Nephron progenitor cell (in vitro differentiated cells): ENCODE measurements at regions not wholly inside any gene's neighbourhood (a gene's known extent, or its start where the extent isn't known, plus 50 kb on each side); places are given as distances from the start of the nearest gene placed in this dataset.
A peak's percentile ranks its signal among the peaks of the same experiment; 100 is the strongest.

Source experiments
- DNase-seq: peaks from one replicate; pipeline ENCODE4 v3.0.0; 2021
- H3K27ac Mint-ChIP-seq: 2 replicates; pipeline ENCODE4 v1.8.0; 2021; ENCODE audit warnings: mild to moderate bottlenecking, moderate library complexity, mixed read lengths
- H3K27me3 Mint-ChIP-seq: 2 replicates; pipeline ENCODE4 v1.8.0; 2021; ENCODE audit warnings: mild to moderate bottlenecking, low read depth, mixed read lengths; ENCODE audit not compliant: poor library complexity
- H3K36me3 Mint-ChIP-seq: 2 replicates; pipeline ENCODE4 v1.8.0; 2021; ENCODE audit warnings: low read depth, mixed read lengths
- H3K4me1 Mint-ChIP-seq: 2 replicates; pipeline ENCODE4 v1.8.0; 2021; ENCODE audit warnings: mixed read lengths
- H3K4me3 Mint-ChIP-seq: 2 replicates; pipeline ENCODE4 v1.8.0; 2021; ENCODE audit warnings: mild to moderate bottlenecking, moderate library complexity, mixed read lengths
- H3K9me3 Mint-ChIP-seq: 2 replicates; pipeline ENCODE4 v1.8.0; 2021; ENCODE audit warnings: mild to moderate bottlenecking, moderate library complexity, mixed read lengths
- TF ChIP-seq, protein P1 (sequence below): fragments of 200-600 bp; sonication (generic); IDR thresholded peaks from 2 replicates; pipeline ENCODE4 v1.5.0; 2021; ENCODE audit warnings: antibody characterized with exemption

- Mint-ChIP-seq H3K4me1 (peaks cover 8% of the 10 kb centered on the region), H3K27me3 (peaks cover 12% of the 10 kb centered on the region), H3K27ac (no peak overlapping the region), H3K9me3 (no peaks in the 10 kb centered on the region), H3K36me3 (no peaks in the 10 kb centered on the region), H3K4me3 (no peak overlapping the region)
- TF ChIP-seq, protein P1, sequence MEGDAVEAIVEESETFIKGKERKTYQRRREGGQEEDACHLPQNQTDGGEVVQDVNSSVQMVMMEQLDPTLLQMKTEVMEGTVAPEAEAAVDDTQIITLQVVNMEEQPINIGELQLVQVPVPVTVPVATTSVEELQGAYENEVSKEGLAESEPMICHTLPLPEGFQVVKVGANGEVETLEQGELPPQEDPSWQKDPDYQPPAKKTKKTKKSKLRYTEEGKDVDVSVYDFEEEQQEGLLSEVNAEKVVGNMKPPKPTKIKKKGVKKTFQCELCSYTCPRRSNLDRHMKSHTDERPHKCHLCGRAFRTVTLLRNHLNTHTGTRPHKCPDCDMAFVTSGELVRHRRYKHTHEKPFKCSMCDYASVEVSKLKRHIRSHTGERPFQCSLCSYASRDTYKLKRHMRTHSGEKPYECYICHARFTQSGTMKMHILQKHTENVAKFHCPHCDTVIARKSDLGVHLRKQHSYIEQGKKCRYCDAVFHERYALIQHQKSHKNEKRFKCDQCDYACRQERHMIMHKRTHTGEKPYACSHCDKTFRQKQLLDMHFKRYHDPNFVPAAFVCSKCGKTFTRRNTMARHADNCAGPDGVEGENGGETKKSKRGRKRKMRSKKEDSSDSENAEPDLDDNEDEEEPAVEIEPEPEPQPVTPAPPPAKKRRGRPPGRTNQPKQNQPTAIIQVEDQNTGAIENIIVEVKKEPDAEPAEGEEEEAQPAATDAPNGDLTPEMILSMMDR: no peak
- DNase-seq: no peak
Observed at GRCh38 chr10:61545170-61545569, 92.0 kb upstream of the TMEM26 start.

- TF ChIP-seq, protein P1: no peak
- no peak for DNase-seq
Observed at GRCh38 chr10:61543831-61544230, 90.7 kb upstream of the TMEM26 start.

GRCh38 chr10:61542596-61542995, 89.4 kb upstream of the TMEM26 start:
- Mint-ChIP-seq H3K4me3 (no peak overlapping the region), H3K9me3 (no peaks in the 10 kb centered on the region), H3K27me3 (peaks cover 12% of the 10 kb centered on the region), H3K36me3 (no peaks in the 10 kb centered on the region), H3K4me1 (peaks cover 8% of the 10 kb centered on the region), H3K27ac (no peak overlapping the region)
- TF ChIP-seq, protein P1: no peak
- DNase-seq: no peak

More at GRCh38 chr10:61543831-61544230, 90.7 kb upstream of the TMEM26 start:
- peaks cover 12% of the 10 kb centered on the region for H3K27me3 Mint-ChIP-seq
- H3K4me3 Mint-ChIP-seq: no peak overlapping the region
- no peaks in the 10 kb centered on the region for H3K9me3 Mint-ChIP-seq
- peaks cover 8% of the 10 kb centered on the region for H3K4me1 Mint-ChIP-seq
- H3K36me3 Mint-ChIP-seq: no peaks in the 10 kb centered on the region
- no peak overlapping the region for H3K27ac Mint-ChIP-seq

DNA sequence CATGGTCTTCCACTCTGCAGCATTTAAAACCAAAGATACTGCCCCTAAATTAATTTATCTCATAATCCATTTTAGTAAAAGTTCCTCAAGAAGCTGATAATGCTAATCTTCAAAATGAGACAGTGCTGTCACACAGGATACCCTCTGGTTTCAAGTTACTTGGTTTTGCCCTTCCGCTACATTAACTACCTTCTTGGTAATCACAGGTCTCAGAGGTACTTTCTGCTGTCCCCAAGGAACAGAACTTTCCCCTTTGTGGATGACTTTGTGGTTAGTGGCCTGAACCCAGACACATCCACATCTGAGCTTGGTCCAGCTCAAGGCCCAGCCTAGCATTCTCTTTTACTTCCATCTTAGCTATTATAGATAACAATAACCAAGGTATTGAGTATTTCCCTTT, 88.8 kb upstream of the TMEM26 start:
- H3K27ac Mint-ChIP-seq: peak overlapping the region; percentile 49
- H3K4me1 Mint-ChIP-seq: peaks cover 8% of the 10 kb centered on the region
- TF ChIP-seq, protein P1: no peak
- DNase-seq: no peak
- no peaks in the 10 kb centered on the region for H3K9me3 Mint-ChIP-seq
- H3K36me3 Mint-ChIP-seq: no peaks in the 10 kb centered on the region
- H3K27me3 Mint-ChIP-seq: peaks cover 12% of the 10 kb centered on the region
- H3K4me3 Mint-ChIP-seq: no peak overlapping the region

GRCh38 chr10:61539876-61540275, 86.7 kb upstream of the TMEM26 start:
- TF ChIP-seq, protein P1: no peak
- H3K27ac Mint-ChIP-seq: no peak overlapping the region
- no peaks in the 10 kb centered on the region for H3K36me3 Mint-ChIP-seq
- no peak overlapping the region for H3K4me3 Mint-ChIP-seq
- no peaks in the 10 kb centered on the region for H3K9me3 Mint-ChIP-seq
- H3K4me1 Mint-ChIP-seq: peaks cover 8% of the 10 kb centered on the region
- H3K27me3 Mint-ChIP-seq: peaks cover 6% of the 10 kb centered on the region
- DNase-seq: no peak

DNA sequence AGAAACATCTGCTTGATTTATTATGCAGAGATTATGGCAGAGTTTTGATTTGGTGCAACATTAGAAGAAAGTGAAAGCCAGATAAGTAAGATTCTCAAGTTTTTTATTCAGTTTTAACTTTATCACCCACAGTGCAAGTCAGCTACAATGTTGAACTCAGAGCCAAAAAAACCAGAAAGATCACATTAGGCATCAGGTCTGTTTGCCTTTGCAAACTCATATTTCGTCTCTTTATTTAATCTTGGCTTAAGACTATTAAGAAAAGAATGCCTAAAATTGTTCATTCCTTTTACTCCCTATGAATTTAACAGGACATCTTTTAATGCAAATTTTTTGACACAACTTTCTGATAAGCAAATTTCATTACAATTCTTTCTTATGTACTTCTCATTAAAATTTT, 76.0 kb upstream of the TMEM26 start:
- no peak overlapping the region for H3K27ac Mint-ChIP-seq
- no peak overlapping the region for H3K4me3 Mint-ChIP-seq
- TF ChIP-seq, protein P1: no peak
- H3K4me1 Mint-ChIP-seq: no peaks in the 10 kb centered on the region
- H3K27me3 Mint-ChIP-seq: no peaks in the 10 kb centered on the region
- no peak for DNase-seq
- no peaks in the 10 kb centered on the region for H3K36me3 Mint-ChIP-seq
- H3K9me3 Mint-ChIP-seq: no peaks in the 10 kb centered on the region
